ENCODE measurements at regions not wholly inside any gene's neighbourhood (a gene's known extent, or its start where the extent isn't known, plus 50 kb on each side); places are given as distances from the start of the nearest gene placed in this dataset.
"Not testable (repeated sequence)": the region's sequence is repeated elsewhere in the genome, so short reads cannot be mapped to it uniquely, and the experiment has no call there.

DNA sequence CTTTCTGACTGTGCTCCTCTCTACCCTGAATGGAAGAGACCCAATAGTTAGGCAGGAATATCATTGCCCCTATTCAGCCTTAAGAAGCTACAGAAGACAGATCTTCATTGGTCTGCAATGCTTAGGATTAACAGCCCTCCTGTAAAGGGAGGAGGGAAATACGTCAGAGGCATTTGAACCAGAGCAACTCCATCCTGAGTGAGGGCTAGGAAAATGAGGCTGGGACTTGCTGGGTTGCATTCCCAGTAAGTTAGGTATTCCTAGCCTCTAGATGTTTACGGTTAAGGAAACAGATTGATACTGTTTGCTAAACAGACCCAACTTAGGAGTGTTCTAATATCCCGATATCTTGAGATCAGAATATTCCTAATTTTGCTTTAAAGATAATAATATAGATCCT, 63.5 kb downstream of the PCDH18 start:
- no peak for DNase-seq

DNA sequence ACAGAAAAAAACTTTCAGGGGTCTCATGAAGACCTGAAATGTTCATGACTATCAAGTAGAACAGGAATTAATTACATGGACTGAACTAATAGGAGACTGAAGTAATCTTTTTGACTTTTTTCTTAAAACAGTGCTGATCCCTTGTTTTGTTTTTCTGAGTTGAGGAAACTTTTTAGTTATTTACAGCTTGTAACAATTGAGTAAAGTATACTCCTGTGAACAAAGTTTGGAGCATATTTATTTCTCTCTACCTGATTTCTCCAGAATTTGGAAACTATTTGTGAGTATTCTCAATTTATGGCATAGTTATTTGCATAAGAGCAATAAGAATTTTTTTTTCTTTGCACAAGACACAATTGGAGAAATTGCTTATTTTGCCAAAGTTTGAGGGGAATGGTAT, 64.8 kb downstream of the PCDH18 start:
- no peak for DNase-seq

DNA sequence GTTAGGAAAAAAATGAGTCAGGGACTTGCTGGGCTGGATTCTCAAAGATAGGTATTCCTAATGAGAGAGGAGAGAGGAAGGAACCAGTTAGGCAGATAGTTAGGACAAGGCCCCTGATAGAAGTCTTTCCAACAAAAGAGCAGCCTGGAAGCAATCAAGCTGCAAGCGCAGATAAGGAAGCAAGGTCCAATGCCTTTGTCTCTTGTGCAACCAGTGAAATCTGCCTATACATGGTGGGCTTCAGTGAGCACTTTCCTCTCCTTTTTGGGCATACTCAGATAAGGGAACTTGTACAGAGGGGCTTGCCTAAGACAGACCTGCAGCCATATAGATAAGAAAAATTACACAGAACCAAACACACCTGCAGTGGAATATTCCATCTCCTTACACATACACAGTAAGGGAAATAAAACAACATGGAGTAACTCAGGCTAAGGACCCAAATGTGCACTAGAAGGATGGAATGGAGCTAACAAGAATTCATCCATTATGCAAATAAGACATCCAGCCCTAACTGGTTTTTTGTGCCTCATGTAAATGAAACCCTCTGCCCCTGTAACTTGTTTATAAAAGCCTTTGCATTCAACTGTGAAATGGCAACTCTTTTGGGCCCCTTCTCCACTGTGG, 68.8 kb downstream of the PCDH18 start:
- DNase-seq: no peak

DNA sequence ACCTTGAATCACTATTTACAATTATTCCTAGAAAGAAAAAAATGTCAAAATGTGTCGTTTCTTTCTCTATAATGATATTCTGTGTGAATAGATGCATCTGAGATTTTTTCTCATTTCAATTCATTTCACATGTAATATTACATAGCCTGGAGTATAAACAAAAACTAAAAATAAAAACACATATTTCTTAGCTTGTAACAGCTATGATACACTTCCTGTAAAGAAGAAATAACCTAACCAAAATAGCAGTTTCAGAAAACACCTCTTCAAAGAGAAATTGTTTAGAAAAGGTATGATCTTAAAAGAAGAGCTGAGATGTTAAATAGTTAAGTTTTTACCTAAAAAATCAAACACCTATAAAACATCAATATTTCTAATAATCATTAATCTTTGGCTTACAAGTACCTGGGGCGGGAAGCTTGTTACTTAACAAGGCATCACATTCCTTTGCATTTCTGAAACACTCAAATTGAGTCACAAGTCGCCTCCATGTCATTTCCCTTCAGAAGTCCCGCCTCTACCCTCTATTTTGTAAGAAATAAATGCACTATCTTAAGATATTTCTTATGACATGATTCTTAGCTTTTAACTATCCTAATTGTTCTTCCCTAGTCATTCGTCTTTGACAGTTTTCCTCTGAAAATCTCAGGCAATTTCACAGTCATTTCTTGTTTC, 76.5 kb downstream of the PCDH18 start:
- no peak for DNase-seq

DNA sequence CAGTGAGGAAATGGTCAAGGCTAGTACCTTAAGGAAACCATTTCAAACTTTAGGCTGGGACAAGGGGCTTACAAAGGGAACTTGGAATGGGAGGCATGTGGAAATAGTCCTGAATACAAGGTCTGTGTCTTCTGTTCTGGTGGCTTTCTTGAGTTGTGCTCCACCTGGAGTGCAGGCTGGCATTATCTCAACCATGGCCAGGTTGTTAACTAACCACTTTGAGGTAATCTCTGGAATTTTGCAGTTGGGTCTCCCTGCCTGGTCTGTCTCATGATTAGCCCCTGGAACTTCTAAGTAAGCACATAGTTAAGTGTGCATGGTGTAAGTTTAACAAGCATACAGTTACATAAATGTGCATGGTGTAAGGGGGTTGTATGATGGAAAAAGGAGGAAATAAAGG, 77.5 kb downstream of the PCDH18 start:
- DNase-seq: no peak

DNA sequence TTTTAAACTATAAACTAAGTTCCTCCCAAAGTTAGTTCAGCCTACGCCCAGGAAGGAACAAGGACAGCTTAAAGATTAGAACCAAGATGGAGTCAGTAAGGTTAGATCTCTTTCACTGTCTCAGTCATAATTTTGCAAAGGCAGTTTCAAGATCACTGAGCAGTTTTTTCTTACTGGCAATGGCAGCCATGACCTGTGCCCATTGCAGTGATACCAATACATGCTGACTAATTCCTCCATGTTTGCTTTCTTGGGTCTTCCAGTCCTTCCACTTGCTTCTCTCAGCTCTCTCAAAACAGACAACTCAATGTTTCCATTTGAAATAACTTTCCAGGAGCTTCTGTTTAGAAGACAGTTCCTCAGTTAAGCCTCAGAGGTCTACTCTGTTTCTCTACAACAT, 79.5 kb downstream of the PCDH18 start:
- DNase-seq: no peak

DNA sequence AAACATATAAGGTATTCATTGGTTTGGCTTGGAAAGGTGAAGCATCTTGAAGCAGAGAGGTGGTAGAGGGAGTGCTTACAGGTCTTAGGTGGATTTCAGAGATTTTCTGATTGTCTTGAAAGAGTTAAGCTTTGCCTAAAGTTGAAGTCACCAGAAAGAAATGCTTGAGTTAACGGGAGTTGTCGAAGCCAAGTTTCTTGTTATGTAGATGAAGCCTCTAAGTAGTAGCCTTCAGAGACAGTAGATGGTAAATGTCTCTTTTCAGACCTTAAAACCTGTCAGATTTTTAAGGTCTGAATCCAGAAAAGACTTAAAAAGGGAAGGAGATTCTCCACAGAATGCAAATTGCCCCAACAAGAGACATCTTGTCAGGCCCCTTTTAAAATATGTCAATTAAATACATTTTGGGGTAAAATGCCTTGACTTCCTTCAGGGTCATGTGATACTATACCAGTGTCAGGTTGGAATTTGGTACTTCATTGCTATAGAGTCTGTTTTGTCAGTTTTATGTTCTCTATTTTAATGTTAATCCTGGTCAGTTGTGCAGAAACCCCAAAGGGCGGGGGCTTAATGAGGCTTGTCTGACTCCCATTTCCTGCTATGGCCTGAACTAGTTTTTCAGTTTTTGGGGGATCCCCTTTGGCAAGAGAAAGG, 81.0 kb downstream of the PCDH18 start:
- no peak for DNase-seq

DNA sequence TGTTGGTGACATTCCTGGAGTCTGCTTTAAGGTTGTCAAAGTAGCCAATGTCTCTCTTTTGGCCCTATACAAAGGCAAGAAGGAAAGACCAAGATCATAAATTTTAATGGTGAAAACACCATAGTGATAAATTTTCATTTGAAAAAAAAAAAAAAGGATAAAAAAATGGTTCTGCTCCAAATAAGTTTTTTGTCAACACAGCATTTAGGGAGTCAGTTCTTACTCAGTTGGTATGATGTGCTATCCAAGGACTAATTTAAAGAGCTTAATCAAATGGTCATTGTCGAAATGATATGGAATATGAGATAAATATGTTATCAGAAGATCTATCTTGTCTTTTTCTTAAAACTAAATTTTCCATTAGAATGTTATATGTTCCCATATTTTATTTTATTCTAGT, 83.9 kb downstream of the PCDH18 start:
- DNase-seq: no peak

DNA sequence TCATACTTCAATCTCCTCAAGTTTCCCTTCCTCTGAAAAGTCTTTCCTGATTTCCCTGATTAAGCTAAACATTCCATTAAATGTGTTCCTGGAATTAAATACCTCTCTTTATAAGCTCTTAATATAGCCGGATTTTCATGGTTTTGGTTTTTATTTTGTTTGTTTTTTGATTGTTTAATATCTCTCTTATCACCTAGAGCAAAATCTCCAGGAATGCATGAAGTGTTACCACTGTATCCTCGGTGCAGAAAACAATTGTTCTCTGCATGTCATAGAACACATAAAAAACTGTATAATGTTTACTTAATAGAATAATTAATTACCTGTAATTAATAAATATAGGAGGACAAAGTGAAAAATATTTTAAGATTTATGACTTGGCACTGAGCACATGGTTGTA, 86.2 kb downstream of the PCDH18 start:
- no peak for DNase-seq

DNA sequence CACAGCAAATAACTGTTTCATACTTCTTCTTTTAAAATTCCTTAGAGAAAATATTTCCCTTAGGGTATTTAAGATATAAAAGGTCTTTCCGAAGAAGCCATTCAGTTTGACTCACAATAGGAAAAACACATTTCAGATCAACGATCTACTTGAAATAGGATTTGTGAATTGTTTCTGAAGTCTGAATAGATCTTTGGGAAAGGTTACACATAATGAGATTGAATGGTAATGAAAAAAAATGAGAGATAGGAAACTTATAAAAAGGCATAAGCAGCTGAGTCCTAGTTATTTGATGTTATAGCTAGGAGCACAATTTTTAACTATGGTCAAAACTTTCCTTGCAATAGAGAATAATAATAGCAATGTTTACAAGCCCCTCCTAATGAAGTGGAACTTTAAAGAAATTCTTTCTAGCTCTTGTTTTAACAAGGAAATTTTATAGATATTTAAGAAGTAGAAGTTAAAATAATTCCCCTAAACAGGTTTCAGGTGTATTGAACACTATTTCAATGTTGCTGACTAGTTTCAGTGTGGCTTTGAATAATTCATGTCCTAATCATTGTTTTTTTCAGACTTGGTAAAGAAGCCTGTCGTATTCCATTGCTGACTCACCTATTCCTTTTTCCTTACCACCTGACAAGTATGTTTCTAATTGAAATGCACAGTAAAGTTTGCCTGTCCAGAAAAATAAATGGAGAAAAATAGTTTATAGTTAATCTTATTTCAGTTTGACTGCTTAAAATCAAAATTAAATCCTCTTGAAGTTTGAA, 89.1 kb downstream of the PCDH18 start:
- DNase-seq: no peak

DNA sequence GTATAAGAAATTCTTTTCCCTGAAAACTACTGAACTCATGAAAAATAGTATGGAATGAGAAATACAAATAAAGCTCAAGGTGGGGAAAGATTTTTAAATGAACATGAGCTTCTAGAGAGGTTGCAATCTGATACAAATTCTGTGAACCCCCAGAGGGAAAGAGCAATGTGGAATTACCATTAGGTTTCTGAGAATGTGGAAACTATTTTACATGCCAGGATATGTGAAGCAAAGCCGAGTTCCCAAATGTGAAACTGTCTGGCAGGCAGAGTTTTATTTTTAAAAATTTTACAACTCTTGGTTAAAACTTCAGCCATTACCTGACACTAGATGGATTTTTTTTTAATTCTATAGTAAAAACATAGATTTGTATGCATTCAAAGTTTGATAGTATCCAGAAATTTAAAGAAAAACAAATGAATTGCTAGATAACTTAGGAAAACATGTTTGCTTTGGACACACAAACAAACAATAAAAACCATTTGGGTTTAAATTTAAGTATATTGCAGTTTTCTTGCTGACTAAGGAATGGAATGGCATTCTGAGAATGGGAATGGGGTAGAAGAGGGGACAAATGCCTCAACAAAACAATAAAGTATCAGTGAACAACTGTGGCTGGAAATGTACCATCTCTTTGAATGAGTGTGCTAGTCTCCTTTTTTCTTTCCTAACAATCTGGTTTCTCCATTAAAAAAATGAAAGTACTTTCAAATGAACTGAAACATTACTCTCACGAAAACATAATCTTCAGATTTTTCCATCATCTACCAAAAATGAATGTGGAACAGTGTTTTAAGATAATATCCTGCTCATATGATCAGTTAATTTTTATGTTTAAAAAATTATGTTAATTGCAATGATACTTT, 99.6 kb downstream of the PCDH18 start:
- DNase-seq: no peak

DNA sequence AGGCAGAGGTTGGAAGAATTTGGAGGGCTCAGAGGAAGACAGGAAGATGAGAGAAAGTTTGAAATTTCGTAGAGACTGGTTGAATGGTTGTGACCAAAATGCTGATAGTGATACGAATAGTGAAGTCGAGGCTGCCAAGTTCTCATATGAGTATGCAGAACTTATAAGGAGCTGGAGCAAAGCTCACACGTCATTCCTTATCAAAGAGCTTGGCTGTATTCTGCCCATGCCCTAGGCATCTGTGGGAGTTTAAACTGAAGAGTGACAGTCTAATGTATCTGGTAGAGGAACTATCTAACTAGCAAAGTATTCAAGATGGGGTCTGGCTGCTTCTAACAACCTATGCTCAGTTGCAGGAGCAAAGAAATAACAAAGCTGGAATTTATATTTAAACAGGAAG, 102.1 kb downstream of the PCDH18 start:
- DNase-seq: no peak

DNA sequence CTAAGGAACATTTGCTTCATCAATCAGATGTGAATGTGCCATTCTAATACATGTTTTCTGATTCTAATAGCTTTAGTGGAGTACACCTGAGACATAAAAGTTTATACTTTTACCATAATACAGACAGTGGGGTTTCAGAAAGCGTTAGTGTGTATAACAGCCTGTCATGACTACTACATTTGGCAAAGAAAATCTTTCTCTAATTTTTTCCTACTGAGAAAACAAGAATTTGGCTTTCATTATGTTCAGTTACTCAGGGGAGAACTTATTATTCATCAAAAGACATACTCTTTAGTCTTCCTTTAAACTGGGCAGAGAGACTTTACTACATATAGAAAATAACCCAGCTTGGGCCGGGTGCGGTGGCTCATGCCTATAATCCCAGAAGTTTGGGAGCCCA, 104.9 kb downstream of the PCDH18 start:
- no peak for DNase-seq

DNA sequence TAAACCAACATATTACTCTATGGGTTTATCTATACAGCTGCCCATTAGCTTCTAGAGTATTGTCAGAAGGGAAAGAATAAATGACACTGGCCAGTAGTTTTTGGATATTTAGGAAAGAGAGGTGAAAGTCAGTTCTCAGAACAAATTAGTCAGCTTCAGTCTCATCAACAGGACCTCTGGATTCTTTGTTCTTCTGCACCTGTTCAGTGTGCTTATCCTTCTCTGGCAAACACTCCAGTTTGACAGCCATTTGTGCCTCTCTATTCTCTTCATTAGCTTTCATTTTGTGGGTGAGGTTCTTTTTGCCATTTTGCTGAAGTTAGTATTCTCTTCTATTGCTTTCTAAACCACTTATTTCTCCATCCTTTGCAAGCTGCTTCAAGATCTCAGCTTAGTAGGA, 107.0 kb downstream of the PCDH18 start:
- peak; percentile 41 for DNase-seq

DNA sequence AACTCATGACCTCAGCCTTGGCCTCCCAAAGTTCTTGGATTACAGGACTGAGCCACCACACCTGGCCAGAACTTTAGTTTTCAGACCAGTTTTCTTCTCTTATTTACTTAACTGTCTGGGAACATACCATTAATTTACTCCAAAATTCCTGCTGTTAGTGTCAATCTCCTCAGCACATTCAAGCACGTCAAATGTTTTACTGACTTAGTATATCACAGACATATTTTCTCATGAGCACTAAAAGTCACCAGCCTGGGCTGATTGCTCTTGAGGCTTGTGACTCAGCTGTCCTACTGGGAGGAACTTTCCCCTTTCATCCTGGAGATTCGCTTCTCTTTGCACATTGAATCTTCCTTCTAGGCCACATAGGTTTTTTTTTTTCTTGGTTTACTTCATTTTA, 109.6 kb downstream of the PCDH18 start:
- no peak for DNase-seq

DNA sequence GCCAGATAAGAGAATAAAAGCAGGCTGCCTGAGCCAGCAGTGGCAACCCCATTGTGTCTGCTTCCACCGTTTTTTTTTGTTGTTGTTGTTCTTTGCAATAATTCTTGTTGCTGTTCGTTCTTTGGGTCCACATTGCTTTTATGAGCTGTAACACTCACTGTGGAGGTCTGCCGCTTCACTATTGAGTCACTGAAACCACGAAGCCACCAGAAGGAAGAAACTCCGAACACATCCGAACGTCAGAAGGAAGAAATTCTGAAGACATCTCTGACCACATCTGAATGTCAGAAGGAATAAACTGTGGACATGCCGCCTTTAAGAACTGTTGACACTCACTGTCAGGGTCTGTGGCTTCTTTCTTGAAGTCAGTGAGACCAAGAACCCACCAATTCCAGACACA, 110.5 kb downstream of the PCDH18 start:
- DNase-seq: no peak

DNA sequence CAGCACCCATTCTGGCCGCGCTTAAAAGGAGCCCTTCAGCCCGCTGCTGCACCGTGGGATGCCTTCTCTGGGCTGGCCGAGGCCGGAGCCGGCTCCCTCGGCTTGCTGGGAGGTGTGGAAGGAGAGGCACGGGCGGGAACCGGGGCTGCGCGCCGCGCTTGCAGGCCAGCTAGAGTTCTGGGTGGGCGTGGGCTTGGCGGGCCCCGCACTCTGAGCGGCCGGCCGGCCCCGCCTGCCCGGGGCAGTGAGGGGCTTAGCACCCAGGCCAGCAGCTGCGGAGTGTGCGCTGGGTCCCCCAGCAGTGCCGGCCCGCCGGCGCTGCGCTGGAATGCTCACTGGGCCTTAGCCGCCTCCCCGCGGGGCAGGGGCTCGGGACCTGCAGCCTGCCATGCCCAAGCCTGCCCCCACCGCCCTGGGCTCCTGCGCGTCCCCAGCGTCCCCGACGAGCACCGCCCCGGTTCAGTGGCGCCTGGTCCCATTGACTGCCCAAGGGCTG, 111.3 kb downstream of the PCDH18 start:
- DNase-seq: no peak

DNA sequence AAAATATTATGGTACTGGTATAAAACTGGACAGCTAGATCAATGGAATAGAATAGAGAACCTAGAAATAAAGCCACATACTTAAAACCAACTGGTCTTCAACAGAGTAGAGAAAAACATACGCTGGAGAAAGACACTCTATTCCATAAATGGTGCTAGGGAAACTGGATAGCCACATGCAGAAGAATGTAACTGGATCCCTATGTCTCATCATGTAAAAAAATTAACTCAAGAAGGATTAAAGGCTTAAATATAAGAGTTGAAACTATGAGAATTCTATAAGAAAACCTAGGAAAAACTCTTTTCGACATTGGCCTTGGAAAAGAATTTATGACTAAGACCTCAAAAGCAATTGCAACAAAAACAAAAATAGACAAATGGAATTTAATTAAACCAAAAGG, 114.6 kb downstream of the PCDH18 start:
- no peak for DNase-seq

DNA sequence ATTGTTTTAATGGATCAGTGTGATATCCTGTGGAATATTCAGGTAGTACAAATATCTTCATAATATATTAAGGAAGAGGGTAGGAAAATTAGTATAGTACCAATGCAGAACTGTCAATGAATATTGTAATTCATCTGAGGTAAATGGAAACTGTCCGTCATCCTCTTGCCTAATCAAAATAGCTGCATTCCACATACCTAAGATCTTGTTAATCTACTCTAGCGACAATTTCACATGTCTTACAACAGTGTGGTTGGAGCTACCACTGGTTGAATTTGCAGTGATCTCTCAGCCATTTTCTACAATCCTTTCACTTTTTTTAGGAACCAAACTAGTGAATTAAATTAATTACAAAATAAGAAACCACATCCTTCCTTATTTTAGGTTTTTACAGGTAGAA, 117.5 kb downstream of the PCDH18 start:
- no peak for DNase-seq

DNA sequence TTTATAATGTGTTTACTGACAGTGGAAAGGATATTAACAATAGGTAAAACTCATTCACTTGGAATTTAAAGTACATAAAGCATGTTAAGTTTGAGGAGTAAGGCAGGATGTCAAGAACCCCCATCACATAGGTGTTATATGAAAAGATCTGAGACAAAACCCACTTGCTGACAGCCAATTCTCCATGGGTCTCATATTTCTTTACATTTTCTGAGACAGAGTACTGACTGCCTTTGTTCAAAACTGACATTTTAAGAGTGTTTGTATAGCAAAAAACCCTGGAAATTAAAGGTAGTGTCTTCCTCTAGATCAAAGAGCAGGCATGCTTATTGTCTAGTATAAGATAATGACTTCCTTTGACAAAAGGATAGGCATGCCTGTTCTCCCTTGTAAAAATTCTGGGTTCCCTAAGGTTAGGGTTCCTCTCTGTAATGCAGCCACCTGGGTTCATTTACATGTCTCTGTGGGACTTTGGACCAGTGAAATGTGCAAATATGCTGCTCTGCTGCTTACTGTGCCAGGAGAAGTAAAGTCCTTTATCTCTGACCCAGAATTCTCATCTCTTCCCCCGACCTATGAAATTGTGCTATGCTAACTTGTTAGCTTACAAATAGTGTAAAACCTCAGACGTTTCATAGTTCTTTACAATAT, 123.6 kb downstream of the PCDH18 start:
- DNase-seq: no peak

DNA sequence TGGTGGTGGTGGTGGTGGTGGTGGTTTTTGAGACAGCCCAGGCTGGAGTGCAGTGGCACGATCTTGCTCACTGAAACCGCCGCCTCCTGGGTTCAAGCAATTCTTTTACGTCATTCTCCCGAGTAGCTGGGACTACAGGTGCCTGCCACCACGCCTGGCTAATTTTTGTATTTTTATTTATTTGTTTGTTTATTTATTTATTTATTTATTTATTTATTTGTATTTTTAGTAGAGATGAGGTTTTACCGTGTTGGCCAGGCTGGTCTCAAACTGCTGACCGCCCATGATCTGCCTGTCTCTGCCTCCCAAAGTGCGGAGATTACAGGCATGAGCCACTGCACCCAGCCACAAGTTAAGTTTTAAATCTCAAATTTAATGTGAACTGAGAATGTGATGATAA, 126.5 kb downstream of the PCDH18 start:
- not testable (repeated sequence) for DNase-seq

DNA sequence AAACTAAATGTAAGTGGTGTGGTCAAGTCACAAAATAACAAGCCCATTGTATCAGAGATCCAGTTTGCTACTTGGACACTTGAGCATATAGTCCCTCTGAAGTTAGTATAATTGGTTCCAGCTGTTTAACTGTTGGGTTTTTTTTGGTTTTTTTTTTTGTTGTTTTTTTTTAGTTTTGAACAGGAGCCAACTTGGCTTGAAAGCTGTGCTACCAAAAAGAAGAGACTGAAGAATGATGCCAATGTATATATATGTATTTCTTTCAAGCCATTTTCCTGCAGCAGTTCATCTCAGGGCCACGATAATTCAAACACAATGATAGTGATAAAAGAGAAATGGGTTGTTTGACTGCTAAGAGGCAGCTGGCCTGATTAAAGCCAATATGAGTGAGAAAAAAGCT, 138.3 kb downstream of the PCDH18 start:
- DNase-seq: no peak
